HepG2 (cell line): ENCODE measurements at regions not wholly inside any gene's neighbourhood (a gene's known extent, or its start where the extent isn't known, plus 50 kb on each side); places are given as distances from the start of the nearest gene placed in this dataset.

Experiments
- ATAC-seq: fragments of 200-7000 bp; cut with Tn5 transposase; 3 replicates; pipeline ENCODE4 v1.9.1; 2020; ENCODE audit warnings: mild to moderate bottlenecking, moderate library complexity
- BruUV-seq: library from RNA; stranded (reverse); fragments of 400-500 nt; replicated peaks from 2 replicates; lab custom pipeline; 2021; lab: Mats Ljungman, UMichigan
- CTCF ChIA-PET: fragments of 300-600 bp; formaldehyde crosslinking; extraction: SDS; loops from one replicate; lab custom pipeline; 2021; ENCODE audit warnings: low total read pairs, inconsistent platforms, low intra/inter-chr PET ratio; lab: Yijun Ruan, JAX
- POLR2A ChIA-PET: fragments of 350-600 bp; sonication (Branson Sonifier 250); formaldehyde crosslinking; loops from one replicate; lab custom pipeline; 2020; ENCODE audit warnings: antibody characterized with exemption, inconsistent platforms; lab: Yijun Ruan, JAX
- DNase-seq: peaks from one replicate; pipeline ENCODE4 v3.0.0-alpha.2; 2015; ENCODE audit warnings: low spot score
- FAIRE-seq: peaks from 3 replicates; lab custom pipeline; 2011; peaks lifted over from hg19 to GRCh38; lab: Jason Lieb, UNC
- H2AFZ ChIP-seq: one replicate; pipeline ENCODE4 v1.6.1; 2011; ENCODE audit warnings: low read length, inconsistent platforms
- H3K27ac ChIP-seq: fragments of 300-600 bp; 3 replicates; pipeline ENCODE4 v1.8.0; 2011; ENCODE audit warnings: mixed run types, mild to moderate bottlenecking, mixed read lengths, low read length, inconsistent platforms; ENCODE audit not compliant: insufficient read depth; ENCODE audit errors: extremely low read length
- H3K27me3 ChIP-seq, 2 experiments: fragments of 200-600 bp in 1 of 2; 2 replicates in 1 of 2; 3 replicates in 1 of 2; pipeline versions ENCODE4 v1.6.0 to v1.8.0; 2011; ENCODE audit warnings: low read length in 2 of 2, mild to moderate bottlenecking in 2 of 2, moderate library complexity in 2 of 2, inconsistent platforms in 1 of 2; ENCODE audit not compliant: insufficient read depth in 2 of 2, control insufficient read depth in 1 of 2
- H3K36me3 ChIP-seq, 2 experiments: fragments of 200-600 bp in 1 of 2; replicated peaks in 1 of 2; 2 replicates in 1 of 2; 3 replicates in 1 of 2; pipeline versions ENCODE4 v1.5.1 to v1.8.0; 2011; ENCODE audit warnings: low read length in 2 of 2, inconsistent platforms in 1 of 2; ENCODE audit not compliant: insufficient read depth in 2 of 2, control insufficient read depth in 1 of 2
- H3K4me1 ChIP-seq: 2 replicates; pipeline ENCODE4 v1.5.1; 2012; ENCODE audit warnings: low read length, inconsistent platforms; ENCODE audit not compliant: insufficient read depth
- H3K4me2 ChIP-seq: 2 replicates; pipeline ENCODE4 v1.6.0; 2011; ENCODE audit warnings: low read depth, low read length, inconsistent platforms
- H3K4me3 ChIP-seq, 3 experiments: fragments of 200-600 bp in 1 of 3; sonication (generic), shearing (Covaris generic) in 1 of 3; replicated peaks in 1 of 3; 2 replicates each; pipeline ENCODE4 v1.5.1; 2011 to 2016; ENCODE audit warnings: low read length in 3 of 3, inconsistent platforms in 2 of 3, low read depth in 2 of 3, mild to moderate bottlenecking in 2 of 3, control low read depth in 1 of 3, mixed read lengths in 1 of 3; ENCODE audit not compliant: insufficient read depth in 1 of 3
- H3K79me2 ChIP-seq: one replicate; pipeline ENCODE4 v1.6.1; 2011; ENCODE audit warnings: low read length, inconsistent platforms; ENCODE audit not compliant: insufficient read depth
- H3K9ac ChIP-seq: 2 replicates; pipeline ENCODE4 v1.6.0; 2011; ENCODE audit warnings: mild to moderate bottlenecking, low read depth, low read length, inconsistent platforms; ENCODE audit not compliant: insufficient read depth
- H3K9me3 ChIP-seq: 2 replicates; pipeline ENCODE4 v1.5.1; 2012; ENCODE audit warnings: mild to moderate bottlenecking, low read length
- H4K20me1 ChIP-seq: 2 replicates; pipeline ENCODE4 v1.6.0; 2011; ENCODE audit warnings: inconsistent platforms, mild to moderate bottlenecking, low read length, moderate library complexity; ENCODE audit not compliant: insufficient read depth
- EEA1 ChIP-seq: sonication (generic); formaldehyde crosslinking; IDR thresholded peaks from 2 replicates; pipeline ENCODE4 v1.5.1; 2020; ENCODE audit warnings: mild to moderate bottlenecking, missing genetic modification reagents, borderline replicate concordance
- GRHL1 ChIP-seq: sonication (generic); formaldehyde crosslinking; conservative IDR thresholded peaks from 2 replicates; pipeline ENCODE4 v1.8.0; 2022; ENCODE audit warnings: missing genetic modification reagents
- PRDM10 ChIP-seq: sonication (generic); formaldehyde crosslinking; IDR thresholded peaks from 2 replicates; pipeline ENCODE4 v1.4.0; 2020; ENCODE audit warnings: low read depth, missing genetic modification reagents
- SNAPC4 ChIP-seq: sonication (generic); formaldehyde crosslinking; IDR thresholded peaks from 2 replicates; pipeline ENCODE4 v1.4.0; 2020; ENCODE audit warnings: mild to moderate bottlenecking, missing genetic modification reagents
- ZBTB14 ChIP-seq: sonication (generic); formaldehyde crosslinking; IDR thresholded peaks from 2 replicates; pipeline ENCODE4 v1.4.0; 2020; ENCODE audit warnings: missing genetic modification reagents
- ZBTB21 ChIP-seq: sonication (generic); formaldehyde crosslinking; IDR thresholded peaks from 2 replicates; pipeline ENCODE4 v1.4.0; 2020; ENCODE audit warnings: missing genetic modification reagents
- ZBTB38 ChIP-seq: sonication (generic); formaldehyde crosslinking; IDR thresholded peaks from 2 replicates; pipeline ENCODE4 v1.5.1; 2020; ENCODE audit warnings: mild to moderate bottlenecking, missing genetic modification reagents
- ZNF251 ChIP-seq: sonication (generic); formaldehyde crosslinking; IDR thresholded peaks from 2 replicates; pipeline ENCODE4 v1.9.0; 2021; ENCODE audit warnings: mild to moderate bottlenecking, missing genetic modification reagents
- ZNF7 ChIP-seq: IDR thresholded peaks from 2 replicates; pipeline ENCODE4 v1.6.1; 2016; ENCODE audit warnings: missing biosample characterization, missing genetic modification reagents
- ZSCAN20 ChIP-seq: sonication (generic); formaldehyde crosslinking; IDR thresholded peaks from 2 replicates; pipeline ENCODE4 v1.4.0; 2020; ENCODE audit warnings: missing genetic modification reagents, mild to moderate bottlenecking, borderline replicate concordance
- WGBS: methylation state at CpG from one replicate; pipeline ENCODE4 v1.1.6; 2017; ENCODE audit warnings: low lambda C conversion rate; 5-methylcytosine and 5-hydroxymethylcytosine counted together
- in situ Hi-C: cut with HindIII; loops from 2 replicates; pipeline ENCODE4 v1.10.0; 2017; ENCODE audit warnings: low pct_unique_long_range_greater_than_20kb; ENCODE audit not compliant: extremely low pct_ligation_motif_present
- intact Hi-C: fragments of 100-400 bp; cut with micrococcal nuclease; formaldehyde crosslinking; loops from one replicate; pipeline ENCODE4 v1.10.0; 2022; ENCODE audit not compliant: unreplicated experiment

- TF ChIP-seq PRDM10 (CRISPR knock-in tag) = no peak
- TF ChIP-seq ZNF251 (CRISPR knock-in tag) = no peak
- no peak for TF ChIP-seq ZBTB38 (CRISPR knock-in tag)
Observed at GRCh38 chr2:167793725-167794124, 453.7 kb downstream of the STK39 start (continued).

GRCh38 chr2:167792126-167792525 lies 455.3 kb downstream of the STK39 start:
- Histone ChIP-seq H3K4me1 (peaks cover 47% of the 10 kb centered on the region), H3K4me3 (no peak overlapping the region), H3K4me2 (no peak overlapping the region), H3K9me3 (no peaks in the 10 kb centered on the region), H4K20me1 (no peaks in the 10 kb centered on the region), H3K36me3 (no peaks in the 10 kb centered on the region), H3K27me3 (no peaks in the 10 kb centered on the region), H3K79me2 (no peaks in the 10 kb centered on the region), H3K27ac (no peak overlapping the region), H2AFZ (no peak overlapping the region), H3K9ac (no peak overlapping the region)
- CTCF ChIA-PET = no interaction called here
- 94% methylated on average over 1 of the region's 1 CpG for WGBS
- ATAC-seq (no peak), DNase-seq (no peak), FAIRE-seq (no peak)
- TF ChIP-seq ZSCAN20 (no peak), ZBTB21 (no peak), SNAPC4 (CRISPR knock-in tag) (no peak), EEA1 (no peak), GRHL1 (CRISPR knock-in tag) (no peak), ZNF7 (no peak), ZBTB14 (CRISPR knock-in tag) (no peak)
- intact Hi-C loops (no loop called here), in situ Hi-C loops (no loop called here)
- POLR2A ChIA-PET = no interaction called here
- no TSS peak for BruUV-seq
